HL-60 (cell line): ENCODE measurements at regions not wholly inside any gene's neighbourhood (a gene's known extent, or its start where the extent isn't known, plus 50 kb on each side); places are given as distances from the start of the nearest gene placed in this dataset.

Experiments
- DNase-seq, 2 experiments: peaks; one replicate each; pipeline ENCODE4 v3.0.0-alpha.2; 2010 to 2020; ENCODE audit warnings: low read depth in 1 of 2, low spot score in 1 of 2
- H3K27ac ChIP-seq: fragments of 250-450 bp; sonication (Bioruptor Pico); replicated peaks from 2 replicates; pipeline ENCODE4 v1.5.1; 2020; ENCODE audit warnings: mild to moderate bottlenecking, moderate library complexity
- H3K27me3 ChIP-seq: fragments of 250-450 bp; sonication (Bioruptor Pico); 2 replicates; pipeline ENCODE4 v1.5.1; 2021; ENCODE audit warnings: mild to moderate bottlenecking, moderate library complexity; ENCODE audit not compliant: insufficient read depth, poor library complexity, severe bottlenecking
- H3K4me3 ChIP-seq: replicated peaks from 2 replicates; pipeline ENCODE4 v1.5.1; 2011; ENCODE audit warnings: mild to moderate bottlenecking, control low read depth, low read length; ENCODE audit not compliant: insufficient read depth
- CTCF ChIP-seq: IDR thresholded peaks from one replicate; pipeline ENCODE4 v1.5.1; 2011; ENCODE audit warnings: low read length, control low read depth, inconsistent platforms; ENCODE audit not compliant: insufficient read depth
- GABPA ChIP-seq: IDR thresholded peaks from 2 replicates; pipeline ENCODE4 v1.6.1; 2012; ENCODE audit warnings: low read depth
- POLR2AphosphoS5 ChIP-seq: IDR thresholded peaks from 2 replicates; pipeline ENCODE4 v1.6.1; 2012; ENCODE audit warnings: low read depth
- REST ChIP-seq: IDR thresholded peaks from 2 replicates; pipeline ENCODE4 v1.6.1; 2012; ENCODE audit warnings: low read depth; ENCODE audit not compliant: insufficient replicate concordance
- SPI1 ChIP-seq: IDR thresholded peaks from 2 replicates; pipeline ENCODE4 v1.6.1; 2012; ENCODE audit warnings: low read depth, mild to moderate bottlenecking, borderline replicate concordance

- no peak overlapping the region for H3K27ac ChIP-seq
- peaks cover 3% of the 10 kb centered on the region for H3K27me3 ChIP-seq
- no peak overlapping the region for H3K4me3 ChIP-seq
- TF ChIP-seq REST = no peak
- no peak for TF ChIP-seq GABPA
- no peak for TF ChIP-seq POLR2AphosphoS5
- TF ChIP-seq SPI1 = no peak
- no peak for TF ChIP-seq CTCF
- DNase-seq = no peak
Observed at GRCh38 chr10:43802988-43803696, 154.5 kb upstream of the ZNF32 start.

GRCh38 chr10:43801626-43802025 lies 152.9 kb upstream of the ZNF32 start:
- Histone ChIP-seq H3K27ac (no peak overlapping the region), H3K27me3 (peaks cover 5% of the 10 kb centered on the region), H3K4me3 (no peak overlapping the region)
- TF ChIP-seq POLR2AphosphoS5 (no peak), GABPA (no peak), SPI1 (no peak), CTCF (no peak), REST (no peak)
- DNase-seq = no peak

- Histone ChIP-seq H3K4me3 (no peak overlapping the region), H3K27ac (no peak overlapping the region), H3K27me3 (peaks cover 5% of the 10 kb centered on the region)
- TF ChIP-seq POLR2AphosphoS5 (no peak), SPI1 (no peak), REST (no peak), CTCF (no peak), GABPA (no peak)
- no peak for DNase-seq
Observed at GRCh38 chr10:43801140-43801539, 152.5 kb upstream of the ZNF32 start.
